ENCODE measurements at regions not wholly inside any gene's neighbourhood (a gene's known extent, or its start where the extent isn't known, plus 50 kb on each side); places are given as distances from the start of the nearest gene placed in this dataset.

- DNase-seq (ENCODE audit: low read depth), result no peak
- H3K4me3 ChIP-seq (ENCODE audit: low read length), result no peak overlapping the region
- TF ChIP-seq, protein P1, sequence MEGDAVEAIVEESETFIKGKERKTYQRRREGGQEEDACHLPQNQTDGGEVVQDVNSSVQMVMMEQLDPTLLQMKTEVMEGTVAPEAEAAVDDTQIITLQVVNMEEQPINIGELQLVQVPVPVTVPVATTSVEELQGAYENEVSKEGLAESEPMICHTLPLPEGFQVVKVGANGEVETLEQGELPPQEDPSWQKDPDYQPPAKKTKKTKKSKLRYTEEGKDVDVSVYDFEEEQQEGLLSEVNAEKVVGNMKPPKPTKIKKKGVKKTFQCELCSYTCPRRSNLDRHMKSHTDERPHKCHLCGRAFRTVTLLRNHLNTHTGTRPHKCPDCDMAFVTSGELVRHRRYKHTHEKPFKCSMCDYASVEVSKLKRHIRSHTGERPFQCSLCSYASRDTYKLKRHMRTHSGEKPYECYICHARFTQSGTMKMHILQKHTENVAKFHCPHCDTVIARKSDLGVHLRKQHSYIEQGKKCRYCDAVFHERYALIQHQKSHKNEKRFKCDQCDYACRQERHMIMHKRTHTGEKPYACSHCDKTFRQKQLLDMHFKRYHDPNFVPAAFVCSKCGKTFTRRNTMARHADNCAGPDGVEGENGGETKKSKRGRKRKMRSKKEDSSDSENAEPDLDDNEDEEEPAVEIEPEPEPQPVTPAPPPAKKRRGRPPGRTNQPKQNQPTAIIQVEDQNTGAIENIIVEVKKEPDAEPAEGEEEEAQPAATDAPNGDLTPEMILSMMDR (conservative IDR thresholded peaks at IDR 0.05; ENCODE audit: low read depth, low read length), result no peak
Measured at GRCh38 chr11:134863294-134863693, 451.3 kb upstream of the B3GAT1 start.

DNA sequence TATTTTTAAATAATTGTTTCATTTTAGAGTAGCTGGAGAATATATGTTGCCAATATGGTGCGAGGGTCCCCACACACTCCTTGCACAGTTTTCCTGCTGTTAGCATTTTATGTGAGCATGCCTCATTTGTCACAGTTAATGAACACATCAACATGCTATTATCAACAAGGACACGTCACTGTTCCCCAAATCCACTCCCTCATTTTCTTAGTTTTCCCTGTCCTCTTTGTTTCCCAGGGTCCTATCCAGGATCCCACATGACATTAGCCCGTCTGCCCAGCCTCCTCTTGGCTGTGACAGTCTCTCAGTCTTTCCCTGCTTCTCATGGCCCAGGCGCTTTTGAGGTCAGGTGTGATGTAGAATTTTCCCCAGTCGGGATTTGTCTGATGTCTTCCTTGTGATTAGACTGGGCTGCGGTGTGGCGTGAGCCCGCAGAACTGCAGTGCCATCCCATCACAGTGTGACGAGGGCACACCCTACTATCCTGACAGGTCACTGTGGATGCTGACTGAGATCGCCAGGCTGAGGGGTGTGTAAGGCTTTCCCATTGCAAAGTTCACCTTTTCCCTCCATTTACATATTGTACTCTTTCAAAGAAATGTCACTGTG, 450.6 kb upstream of the B3GAT1 start:
- TF ChIP-seq, protein P1 (conservative IDR thresholded peaks at IDR 0.05; ENCODE audit: low read depth, low read length), result no peak
- DNase-seq (ENCODE audit: low read depth), result no peak
- no peak overlapping the region for H3K4me3 ChIP-seq (ENCODE audit: low read length)

DNA sequence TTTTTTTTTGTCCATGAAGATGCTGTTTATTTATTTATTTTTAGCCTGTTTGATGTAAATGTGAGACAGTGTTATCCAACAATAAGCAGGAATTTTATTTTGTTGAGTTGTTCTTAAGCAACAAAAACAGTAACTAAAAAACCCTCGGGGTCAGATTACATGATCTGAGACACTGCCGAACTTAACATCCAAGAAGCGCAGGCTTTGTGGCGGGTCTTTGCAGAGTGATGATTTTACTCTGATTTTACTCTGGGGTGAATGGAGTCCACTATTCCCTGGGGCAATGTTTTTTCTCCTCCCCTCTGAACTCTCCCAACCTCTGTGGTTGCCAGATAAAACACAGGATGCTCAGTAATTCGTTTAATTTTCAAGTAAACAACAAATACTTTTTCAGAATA, 450.1 kb upstream of the B3GAT1 start:
- no peak overlapping the region for H3K4me3 ChIP-seq (ENCODE audit: low read length)
- DNase-seq (ENCODE audit: low read depth), result no peak
- TF ChIP-seq, protein P1 (conservative IDR thresholded peaks at IDR 0.05; ENCODE audit: low read depth, low read length), result no peak

GRCh38 chr11:134861490-134862104, 449.6 kb upstream of the B3GAT1 start:
- no peak overlapping the region for H3K4me3 ChIP-seq (ENCODE audit: low read length)
- no peak for DNase-seq (ENCODE audit: low read depth)
- TF ChIP-seq, protein P1 (conservative IDR thresholded peaks at IDR 0.05; ENCODE audit: low read depth, low read length), result no peak

DNA sequence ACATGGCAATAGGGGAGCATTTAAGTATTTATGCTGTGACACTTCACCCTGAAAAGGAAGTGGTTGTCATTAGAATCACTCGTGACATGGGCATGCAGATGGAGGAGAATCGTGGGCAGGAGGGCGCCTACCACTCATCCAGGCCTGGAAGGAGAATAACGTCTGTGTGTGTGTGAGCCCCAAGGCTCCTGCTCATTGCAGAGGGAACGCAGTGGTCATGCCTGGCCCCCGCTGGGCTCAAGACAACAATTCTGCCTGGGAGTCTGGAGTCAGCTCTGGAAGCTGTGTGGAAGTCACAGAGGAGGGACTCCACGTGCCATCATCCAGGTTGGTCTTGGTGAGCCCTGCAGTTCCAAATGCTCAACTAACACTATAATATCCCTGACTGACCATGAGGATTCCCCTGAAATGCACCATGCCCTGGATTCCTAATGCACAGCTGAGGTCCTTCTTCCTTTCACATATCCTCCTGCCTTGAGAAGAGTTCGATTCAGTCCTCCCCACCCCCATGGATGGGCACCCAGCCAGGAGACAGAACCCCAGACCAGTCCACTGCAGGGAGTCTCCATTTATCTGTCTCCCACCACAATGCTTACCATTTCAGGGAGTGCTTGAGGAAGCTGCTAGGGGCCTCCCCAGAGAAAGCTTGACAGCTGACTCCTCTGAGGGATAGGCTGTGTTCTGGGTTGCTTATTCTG, 446.9 kb upstream of the B3GAT1 start:
- no peak for DNase-seq (ENCODE audit: low read depth)
- TF ChIP-seq, protein P1 (conservative IDR thresholded peaks at IDR 0.05; ENCODE audit: low read depth, low read length), result no peak
- H3K4me3 ChIP-seq (ENCODE audit: low read length), result no peak overlapping the region

GRCh38 chr11:134857035-134857434, 445.0 kb upstream of the B3GAT1 start:
- DNase-seq (ENCODE audit: low read depth), result no peak
- TF ChIP-seq, protein P1 (conservative IDR thresholded peaks at IDR 0.05; ENCODE audit: low read depth, low read length), result no peak

More at GRCh38 chr11:134857035-134857434, 445.0 kb upstream of the B3GAT1 start:
- H3K4me3 ChIP-seq (ENCODE audit: low read length), result no peak overlapping the region
